H9 (cell line): ENCODE measurements at regions not wholly inside any gene's neighbourhood (a gene's known extent, or its start where the extent isn't known, plus 50 kb on each side); places are given as distances from the start of the nearest gene placed in this dataset.

Source experiments
- DNase-seq: peaks from one replicate; pipeline ENCODE4 v3.0.0-alpha.2; 2017
- H2AFZ ChIP-seq: one replicate; pipeline ENCODE4 v1.6.1; 2013; ENCODE audit warnings: mild to moderate bottlenecking, low read length, control low read depth, moderate library complexity
- H2AK5ac ChIP-seq: 2 replicates; pipeline ENCODE4 v1.6.1; 2013; ENCODE audit warnings: low read length, control low read depth, mixed read lengths; ENCODE audit not compliant: insufficient read length
- H2BK120ac ChIP-seq: one replicate; pipeline ENCODE4 v1.6.1; 2013; ENCODE audit warnings: low read depth, mild to moderate bottlenecking, low read length, control low read depth, inconsistent platforms; ENCODE audit not compliant: poor library complexity, severe bottlenecking
- H2BK12ac ChIP-seq: 2 replicates; pipeline ENCODE4 v1.6.1; 2013; ENCODE audit warnings: low read length, control low read depth, mixed read lengths, low read depth; ENCODE audit not compliant: insufficient read length
- H2BK15ac ChIP-seq: 2 replicates; pipeline ENCODE4 v1.6.1; 2013; ENCODE audit warnings: low read depth, low read length, control low read depth
- H2BK20ac ChIP-seq: one replicate; pipeline ENCODE4 v1.6.1; 2013; ENCODE audit warnings: low read depth, mild to moderate bottlenecking, low read length, control low read depth, inconsistent platforms; ENCODE audit not compliant: poor library complexity, severe bottlenecking
- H2BK5ac ChIP-seq: 2 replicates; pipeline ENCODE4 v1.6.1; 2013; ENCODE audit warnings: low read length, control low read depth, mixed read lengths; ENCODE audit not compliant: insufficient read length
- H3K14ac ChIP-seq: 2 replicates; pipeline ENCODE4 v1.6.1; 2013; ENCODE audit warnings: low read length, control low read depth; ENCODE audit not compliant: insufficient read depth
- H3K18ac ChIP-seq: 2 replicates; pipeline ENCODE4 v1.6.1; 2013; ENCODE audit warnings: low read depth, mild to moderate bottlenecking, mixed read lengths, low read length, control low read depth; ENCODE audit not compliant: insufficient read length
- H3K23ac ChIP-seq: 2 replicates; pipeline ENCODE4 v1.6.1; 2013; ENCODE audit warnings: low read length, control low read depth, mixed read lengths, low read depth; ENCODE audit not compliant: insufficient read length
- H3K23me2 ChIP-seq: 2 replicates; pipeline ENCODE4 v1.6.1; 2013; ENCODE audit warnings: low read depth, mild to moderate bottlenecking, mixed read lengths, low read length, control low read depth; ENCODE audit not compliant: insufficient read length, poor library complexity, severe bottlenecking
- H3K27ac ChIP-seq: 2 replicates; pipeline ENCODE4 v1.5.1; 2013; ENCODE audit warnings: low read length, control low read depth, mixed read lengths, low read depth; ENCODE audit not compliant: insufficient read length
- H3K27me3 ChIP-seq: 2 replicates; pipeline ENCODE4 v1.6.1; 2013; ENCODE audit warnings: low read length, control low read depth, inconsistent platforms; ENCODE audit not compliant: insufficient read depth
- H3K4ac ChIP-seq: 2 replicates; pipeline ENCODE4 v1.6.1; 2013; ENCODE audit warnings: low read depth, mild to moderate bottlenecking, control low read depth, inconsistent platforms, low read length, moderate library complexity
- H3K4me1 ChIP-seq: 2 replicates; pipeline ENCODE4 v1.6.1; 2013; ENCODE audit warnings: low read length, control low read depth, inconsistent platforms; ENCODE audit not compliant: insufficient read depth
- H3K4me2 ChIP-seq: 2 replicates; pipeline ENCODE4 v1.6.1; 2013; ENCODE audit warnings: low read length, control low read depth, mixed read lengths; ENCODE audit not compliant: insufficient read length, insufficient read depth
- H3K56ac ChIP-seq: 2 replicates; pipeline ENCODE4 v1.6.1; 2013; ENCODE audit warnings: low read depth, mild to moderate bottlenecking, mixed read lengths, low read length, control low read depth; ENCODE audit not compliant: insufficient read length
- H3K79me1 ChIP-seq: 2 replicates; pipeline ENCODE4 v1.6.1; 2013; ENCODE audit warnings: low read depth, mild to moderate bottlenecking, moderate library complexity, low read length, control low read depth, inconsistent platforms; ENCODE audit not compliant: insufficient read depth, poor library complexity, severe bottlenecking
- H3K79me2 ChIP-seq: 2 replicates; pipeline ENCODE4 v1.6.1; 2013; ENCODE audit warnings: low read length, control low read depth, inconsistent platforms; ENCODE audit not compliant: insufficient read depth
- H3K9ac ChIP-seq: 2 replicates; pipeline ENCODE4 v1.6.1; 2013; ENCODE audit warnings: low read length, control low read depth, mixed read lengths; ENCODE audit not compliant: insufficient read length; ENCODE audit errors: extremely low read depth
- H3K9me3 ChIP-seq: one replicate; pipeline ENCODE4 v1.6.1; 2013; ENCODE audit warnings: low read depth, low read length, inconsistent platforms; ENCODE audit not compliant: control insufficient read depth
- H3T11ph ChIP-seq: one replicate; pipeline ENCODE4 v1.6.1; 2013; ENCODE audit warnings: mild to moderate bottlenecking, low read length, control low read depth, inconsistent platforms
- H4K20me1 ChIP-seq: one replicate; pipeline ENCODE4 v1.6.1; 2013; ENCODE audit not compliant: control insufficient read depth, insufficient read length, insufficient read depth
- H4K5ac ChIP-seq: 2 replicates; pipeline ENCODE4 v1.6.1; 2013; ENCODE audit warnings: low read depth, mild to moderate bottlenecking, mixed read lengths, low read length, control low read depth; ENCODE audit not compliant: insufficient read length
- H4K8ac ChIP-seq: replicated peaks from 2 replicates; pipeline ENCODE4 v1.6.1; 2013; ENCODE audit warnings: low read length, control low read depth, mixed read lengths, low read depth; ENCODE audit not compliant: insufficient read length
- H4K91ac ChIP-seq: 2 replicates; pipeline ENCODE4 v1.6.1; 2013; ENCODE audit warnings: low read depth, mild to moderate bottlenecking, moderate library complexity, mixed read lengths, low read length, control low read depth; ENCODE audit not compliant: insufficient read length
- H3K27ac Mint-ChIP-seq, 3 experiments: 2 replicates in 2 of 3; 3 replicates in 1 of 3; pipeline ENCODE4 v1.8.0; 2020 to 2021; ENCODE audit warnings: mixed read lengths in 3 of 3, mild to moderate bottlenecking in 1 of 3, moderate library complexity in 1 of 3
- H3K27me3 Mint-ChIP-seq: 2 replicates; pipeline ENCODE4 v1.8.0; 2021; ENCODE audit warnings: low read depth, mild to moderate bottlenecking, moderate library complexity, mixed read lengths
- H3K36me3 Mint-ChIP-seq, 3 experiments: 2 replicates in 2 of 3; 3 replicates in 1 of 3; pipeline ENCODE4 v1.8.0; 2020 to 2021; ENCODE audit warnings: low read depth in 3 of 3, mixed read lengths in 3 of 3; ENCODE audit not compliant: insufficient read depth in 1 of 3
- H3K4me1 Mint-ChIP-seq, 2 experiments: 2 replicates each; pipeline ENCODE4 v1.8.0; 2020; ENCODE audit warnings: mixed read lengths in 2 of 2
- H3K4me3 Mint-ChIP-seq, 2 experiments: 2 replicates in 1 of 2; 3 replicates in 1 of 2; pipeline ENCODE4 v1.8.0; 2020 to 2021; ENCODE audit warnings: mild to moderate bottlenecking in 2 of 2, mixed read lengths in 2 of 2, moderate library complexity in 1 of 2
- H3K9me3 Mint-ChIP-seq, 2 experiments: 2 replicates in 1 of 2; 3 replicates in 1 of 2; pipeline ENCODE4 v1.8.0; 2020; ENCODE audit warnings: mild to moderate bottlenecking in 2 of 2, mixed read lengths in 2 of 2, moderate library complexity in 1 of 2
- WGBS: extraction: QIAGEN DNeasy Blood & Tissue Kit; methylation state at CpG from one replicate; pipeline ENCODE4 v1.1.7; 2013; ENCODE audit warnings: missing lambda C conversion rate, low lambda C conversion rate, mixed read lengths; ENCODE audit not compliant: insufficient read length; ENCODE audit errors: extremely low coverage; 5-methylcytosine and 5-hydroxymethylcytosine counted together
- TF ChIP-seq, protein P1 (sequence below): fragments of 200-600 bp; sonication (generic); conservative IDR thresholded peaks from 3 replicates; pipeline ENCODE4 v1.8.0; 2021; ENCODE audit warnings: antibody characterized with exemption, mild to moderate bottlenecking

DNA sequence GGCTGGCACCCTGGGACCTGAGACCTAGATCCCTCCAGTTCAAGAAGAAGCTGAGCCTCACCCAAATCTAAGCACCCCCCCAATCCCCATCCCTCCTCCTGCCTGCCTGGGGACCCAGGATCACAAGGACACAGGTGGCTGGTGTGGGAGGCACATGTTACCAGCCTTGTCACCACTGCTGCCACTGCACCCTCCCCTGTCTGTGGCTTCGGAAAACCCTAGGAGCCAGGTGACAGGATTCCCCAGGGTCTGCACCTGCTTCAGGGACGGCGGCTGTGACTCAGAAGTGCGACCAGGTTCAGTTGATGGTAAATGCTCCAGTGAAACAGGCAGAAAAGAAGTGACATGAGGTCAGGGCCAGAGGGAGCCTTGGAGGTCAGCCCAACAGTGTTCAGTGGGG, 62.8 kb upstream of the FAM222A start:
- Histone ChIP-seq H4K5ac (no peak overlapping the region), H4K91ac (no peak overlapping the region), H2BK15ac (no peak overlapping the region), H3K23ac (no peak overlapping the region), H3K79me1 (no peaks in the 10 kb centered on the region), H3K18ac (no peak overlapping the region), H3K14ac (no peak overlapping the region), H4K20me1 (no peaks in the 10 kb centered on the region), H2AFZ (no peak overlapping the region), H4K8ac (no peak overlapping the region), H2BK5ac (no peak overlapping the region), H3K79me2 (no peaks in the 10 kb centered on the region), H3K4me1 (no peaks in the 10 kb centered on the region), H2AK5ac (no peak overlapping the region), H3K27ac (no peak overlapping the region), H3K4ac (no peak overlapping the region), H3K9ac (no peak overlapping the region), H3K9me3 (no peaks in the 10 kb centered on the region), H3K56ac (no peak overlapping the region), H3K4me2 (no peak overlapping the region), H3T11ph (no peak overlapping the region), H2BK20ac (no peak overlapping the region), H2BK12ac (no peak overlapping the region), H3K23me2 (no peaks in the 10 kb centered on the region), H3K27me3 (no peaks in the 10 kb centered on the region), H2BK120ac (no peak overlapping the region)
- Mint-ChIP-seq H3K27me3 (no peaks in the 10 kb centered on the region; the same call in none of the 2 replicates), H3K9me3 (no peaks in the 10 kb centered on the region), H3K36me3 (no peaks in the 10 kb centered on the region), H3K4me3 (no peak overlapping the region), H3K4me1 (peaks cover 7 to 15% of the 10 kb centered on the region in 2 experiments), H3K27ac (no peak overlapping the region)
- WGBS = no CpG with 5 or more reads among the region's 4 CpGs
- no peak for DNase-seq
- TF ChIP-seq, protein P1, sequence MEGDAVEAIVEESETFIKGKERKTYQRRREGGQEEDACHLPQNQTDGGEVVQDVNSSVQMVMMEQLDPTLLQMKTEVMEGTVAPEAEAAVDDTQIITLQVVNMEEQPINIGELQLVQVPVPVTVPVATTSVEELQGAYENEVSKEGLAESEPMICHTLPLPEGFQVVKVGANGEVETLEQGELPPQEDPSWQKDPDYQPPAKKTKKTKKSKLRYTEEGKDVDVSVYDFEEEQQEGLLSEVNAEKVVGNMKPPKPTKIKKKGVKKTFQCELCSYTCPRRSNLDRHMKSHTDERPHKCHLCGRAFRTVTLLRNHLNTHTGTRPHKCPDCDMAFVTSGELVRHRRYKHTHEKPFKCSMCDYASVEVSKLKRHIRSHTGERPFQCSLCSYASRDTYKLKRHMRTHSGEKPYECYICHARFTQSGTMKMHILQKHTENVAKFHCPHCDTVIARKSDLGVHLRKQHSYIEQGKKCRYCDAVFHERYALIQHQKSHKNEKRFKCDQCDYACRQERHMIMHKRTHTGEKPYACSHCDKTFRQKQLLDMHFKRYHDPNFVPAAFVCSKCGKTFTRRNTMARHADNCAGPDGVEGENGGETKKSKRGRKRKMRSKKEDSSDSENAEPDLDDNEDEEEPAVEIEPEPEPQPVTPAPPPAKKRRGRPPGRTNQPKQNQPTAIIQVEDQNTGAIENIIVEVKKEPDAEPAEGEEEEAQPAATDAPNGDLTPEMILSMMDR = no peak
